Heart left ventricle (tissue), 16 donors: ENCODE measurements at regions not wholly inside any gene's neighbourhood (a gene's known extent, or its start where the extent isn't known, plus 50 kb on each side); places are given as distances from the start of the nearest gene placed in this dataset.

Source experiments
- ATAC-seq, 4 donors: fragments of 200-7000 bp; cut with Tn5 transposase; one replicate each; pipeline ENCODE4 v1.9.1; 2020 to 2022; ENCODE audit warnings: moderate library complexity in 4 of 4, mild to moderate bottlenecking in 3 of 4, moderate number of reproducible peaks in 1 of 4
- DNase-seq, 5 donors: peaks; one replicate each; pipeline ENCODE4 v3.0.0-alpha.2; 2020
- H3K27ac ChIP-seq, 12 donors: fragments of 200-600 bp; sonication (generic) in 4 of 12; one replicate each; pipeline versions ENCODE4 v1.5.0 to v1.8.0; 2016 to 2022; ENCODE audit warnings: mild to moderate bottlenecking in 2 of 12
- H3K27me3 ChIP-seq, 9 donors: fragments of 200-600 bp; sonication (generic) in 2 of 9; one replicate each; pipeline versions ENCODE4 v1.5.1 to v1.8.0; 2016 to 2022; ENCODE audit warnings: mild to moderate bottlenecking in 3 of 9
- H3K36me3 ChIP-seq, 9 donors: fragments of 200-600 bp; sonication (generic) in 2 of 9; one replicate each; pipeline versions ENCODE4 v1.5.0 to v1.8.0; 2018 to 2022; ENCODE audit warnings: mild to moderate bottlenecking in 2 of 9
- H3K4me1 ChIP-seq, 12 donors: fragments of 200-600 bp; sonication (generic) in 4 of 12; one replicate each; pipeline versions ENCODE4 v1.5.0 to v1.8.0; 2016 to 2022; ENCODE audit warnings: mild to moderate bottlenecking in 3 of 12
- H3K4me3 ChIP-seq, 12 donors: fragments of 200-600 bp; sonication (generic) in 4 of 12; one replicate each; pipeline versions ENCODE4 v1.5.0 to v1.8.0; 2017 to 2022; ENCODE audit warnings: mild to moderate bottlenecking in 9 of 12, moderate library complexity in 4 of 12
- H3K9me3 ChIP-seq, 12 donors: fragments of 200-600 bp; sonication (generic) in 4 of 12; one replicate each; pipeline versions ENCODE4 v1.5.0 to v1.8.0; 2016 to 2022; ENCODE audit warnings: mild to moderate bottlenecking in 1 of 12
- POLR2A ChIP-seq, 2 donors: fragments of 450-650 bp; IDR thresholded peaks; one replicate each; pipeline ENCODE4 v1.6.1; 2017; ENCODE audit warnings: antibody characterized with exemption in 2 of 2, mild to moderate bottlenecking in 2 of 2, moderate library complexity in 2 of 2
- WGBS, 4 donors: extraction: QIAGEN DNeasy Blood & Tissue Kit in 2 of 4; methylation state at CpG; one replicate each; pipeline versions ENCODE4 v1.1.5 to v1.1.7; 2013 to 2018; 5-methylcytosine and 5-hydroxymethylcytosine counted together
- intact Hi-C, 10 donors: fragments of 100-400 bp; cut with DNase I; formaldehyde crosslinking; loops; one replicate each; pipeline versions ENCODE4 v1.11.1 to v1.14.2; 2022
- TF ChIP-seq, protein P1 (sequence below), 12 donors: fragments of 200-600 bp; sonication (generic) in 4 of 12; IDR thresholded peaks; one replicate each; pipeline versions ENCODE4 v1.5.0 to v1.8.0; 2018 to 2022; ENCODE audit warnings: antibody characterized with exemption in 12 of 12, mild to moderate bottlenecking in 5 of 12
- donor health status: ischemic (EF 13 %, LVEDD 7.1; RV severe dilation, severe dysfunction).
- donor health status: healthy with polysubstance abuse.
- donor health status: DM: no; HTN: yes; CAD: no.
- donor health status: DM: no; HTN: no; CAD: no.
- donor health status: ischemic (EF 25% LVEDD 6.9; RV normal size, moderate dysfunction).
- donor health status: ischemic (EF 25% LVEDD 5.7; RV mildly dilated, moderate dysfunction).
- donor health status: healthy.
- donor health status: DM: yes; HTN: yes; CAD: no.
- donor health status: ischemic (EF 35%, LVEDD 5.7; RV mildly dilated, moderate dysfunction).
- donor health status: nonischemic (EF 11% LVEDD 7.7; RV severe dilation, severe dysfunction).
- donor health status: DM: yes; HTN: yes; CAD: no.
- donor health status: PGD.
- donor health status: ischemic (EF 29% LVEDD 5.4; RV normal size, mild dysfunction).
- donor health status: nonischemic (EF 23%, LVEDD 6.1; RV moderate dilation, normal function).

DNA sequence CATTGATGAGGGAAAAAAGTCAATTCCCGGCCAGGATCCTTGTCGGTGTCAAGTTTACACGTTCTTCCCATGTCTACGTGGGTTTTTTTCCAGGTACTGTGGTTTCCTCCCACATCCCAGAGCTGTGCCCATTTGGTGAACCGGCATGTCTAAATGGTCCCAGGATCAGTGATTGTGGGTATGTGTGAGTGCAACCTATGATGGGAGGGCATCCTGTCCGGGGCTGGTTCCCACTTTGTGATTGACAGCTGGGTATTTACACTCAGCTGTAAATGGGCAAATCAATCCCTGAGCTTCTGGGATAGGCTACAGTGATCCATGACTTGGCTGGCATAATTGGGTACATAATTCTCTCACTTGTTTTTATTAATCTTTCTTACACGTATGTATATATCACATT is 91.2 kb upstream of the IRX6 start:
- H3K4me3 ChIP-seq, result no peak overlapping the region
- 75 to 85% (median 79%) methylated on average over 7 of the region's 7 CpGs for WGBS, 4 donors
- H3K4me1 ChIP-seq, result no peaks in the 10 kb centered on the region
- DNase-seq, result no peak
- H3K36me3 ChIP-seq, result no peaks in the 10 kb centered on the region
- intact Hi-C loops, result no loop called here
- H3K27me3 ChIP-seq, result peaks cover 0 to 17% (median 0%) of the 10 kb centered on the region in 9 donors
- no peak for ATAC-seq
- H3K27ac ChIP-seq, result no peak overlapping the region
- TF ChIP-seq, protein P1, sequence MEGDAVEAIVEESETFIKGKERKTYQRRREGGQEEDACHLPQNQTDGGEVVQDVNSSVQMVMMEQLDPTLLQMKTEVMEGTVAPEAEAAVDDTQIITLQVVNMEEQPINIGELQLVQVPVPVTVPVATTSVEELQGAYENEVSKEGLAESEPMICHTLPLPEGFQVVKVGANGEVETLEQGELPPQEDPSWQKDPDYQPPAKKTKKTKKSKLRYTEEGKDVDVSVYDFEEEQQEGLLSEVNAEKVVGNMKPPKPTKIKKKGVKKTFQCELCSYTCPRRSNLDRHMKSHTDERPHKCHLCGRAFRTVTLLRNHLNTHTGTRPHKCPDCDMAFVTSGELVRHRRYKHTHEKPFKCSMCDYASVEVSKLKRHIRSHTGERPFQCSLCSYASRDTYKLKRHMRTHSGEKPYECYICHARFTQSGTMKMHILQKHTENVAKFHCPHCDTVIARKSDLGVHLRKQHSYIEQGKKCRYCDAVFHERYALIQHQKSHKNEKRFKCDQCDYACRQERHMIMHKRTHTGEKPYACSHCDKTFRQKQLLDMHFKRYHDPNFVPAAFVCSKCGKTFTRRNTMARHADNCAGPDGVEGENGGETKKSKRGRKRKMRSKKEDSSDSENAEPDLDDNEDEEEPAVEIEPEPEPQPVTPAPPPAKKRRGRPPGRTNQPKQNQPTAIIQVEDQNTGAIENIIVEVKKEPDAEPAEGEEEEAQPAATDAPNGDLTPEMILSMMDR (IDR thresholded peaks at IDR 0.05), result no peak
- no peak for TF ChIP-seq POLR2A (IDR thresholded peaks at IDR 0.05)
- no peaks in the 10 kb centered on the region for H3K9me3 ChIP-seq

- TF ChIP-seq, protein P1 (IDR thresholded peaks at IDR 0.05), result no peak
- no peak for TF ChIP-seq POLR2A (IDR thresholded peaks at IDR 0.05)
- intact Hi-C loops, result no loop called here
- 21 to 27% (median 23%) methylated on average over 1 of the region's 1 CpG for WGBS, 4 donors
- peaks cover 0 to 17% (median 0%) of the 10 kb centered on the region in 9 donors for H3K27me3 ChIP-seq
- no peak for DNase-seq
- no peak overlapping the region for H3K4me3 ChIP-seq
- no peaks in the 10 kb centered on the region for H3K4me1 ChIP-seq
- ATAC-seq, result no peak
- no peak overlapping the region for H3K27ac ChIP-seq
- H3K36me3 ChIP-seq, result no peaks in the 10 kb centered on the region
- H3K9me3 ChIP-seq, result no peaks in the 10 kb centered on the region
Measured at GRCh38 chr16:55233464-55233863, 90.5 kb upstream of the IRX6 start.

DNA sequence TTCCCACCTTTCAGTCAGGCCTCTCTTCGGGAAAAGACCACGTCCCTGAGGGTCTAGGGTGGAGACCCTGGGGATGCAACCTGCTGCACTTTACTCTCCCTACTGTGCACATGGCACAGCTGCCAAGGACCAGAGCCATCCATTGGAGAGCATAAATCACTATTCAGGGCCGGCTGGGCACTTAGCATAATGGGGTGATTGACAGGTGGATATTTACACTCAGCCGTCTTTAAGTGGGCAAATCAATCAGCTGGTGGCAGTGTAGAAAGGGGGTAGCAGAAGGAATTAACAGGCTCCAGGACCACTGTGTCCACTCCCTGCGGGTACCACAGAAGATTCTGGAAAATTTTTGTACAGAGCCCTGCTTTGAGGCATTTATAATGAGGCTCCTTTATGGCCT is 87.3 kb upstream of the IRX6 start:
- H3K27me3 ChIP-seq, result peaks cover 0 to 10% (median 0%) of the 10 kb centered on the region in 9 donors
- intact Hi-C loops, result no loop called here
- 67 to 77% (median 69%) methylated on average over 5 of the region's 5 CpGs for WGBS, 4 donors

DNA sequence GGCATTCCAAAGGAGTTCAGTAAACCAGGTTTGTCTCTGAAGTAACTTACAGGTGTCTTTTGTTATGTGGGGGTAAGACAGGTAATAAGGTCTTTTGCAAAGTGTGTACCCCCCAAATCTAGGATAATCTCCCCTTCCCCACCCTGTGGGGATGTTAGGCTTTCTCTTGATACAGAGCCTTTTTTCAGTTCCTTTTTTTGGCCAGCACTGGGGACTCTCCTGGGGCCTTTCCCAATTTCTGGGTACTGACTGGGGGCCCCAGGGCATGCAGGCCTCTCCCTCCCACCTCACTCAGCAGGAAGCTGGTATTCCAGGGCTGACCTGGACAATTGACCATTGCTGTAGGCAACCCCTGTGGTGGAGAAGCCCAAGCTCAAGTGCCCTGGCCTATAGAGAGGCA is 84.3 kb upstream of the IRX6 start:
- Histone ChIP-seq H3K27me3 (peaks cover 0 to 4% (median 0%) of the 10 kb centered on the region in 9 donors), H3K4me1 (no peaks in the 10 kb centered on the region), H3K27ac (no peak overlapping the region), H3K4me3 (no peak overlapping the region), H3K9me3 (no peaks in the 10 kb centered on the region), H3K36me3 (no peaks in the 10 kb centered on the region)
- no peak for DNase-seq
- ATAC-seq, result no peak
- no peak for TF ChIP-seq POLR2A (IDR thresholded peaks at IDR 0.05)
- TF ChIP-seq, protein P1 (IDR thresholded peaks at IDR 0.05), result no peak
- intact Hi-C loops, result no loop called here

More for the DNA sequence above, 87.3 kb upstream of the IRX6 start:
- Histone ChIP-seq H3K36me3 (no peaks in the 10 kb centered on the region), H3K4me1 (no peaks in the 10 kb centered on the region), H3K27ac (no peak overlapping the region), H3K9me3 (no peaks in the 10 kb centered on the region), H3K4me3 (no peak overlapping the region)
- DNase-seq (no peak), ATAC-seq (no peak)
- TF ChIP-seq, protein P1 (IDR thresholded peaks at IDR 0.05), result no peak
- TF ChIP-seq POLR2A (IDR thresholded peaks at IDR 0.05), result no peak
